ACHN (cell line): ENCODE measurements at regions not wholly inside any gene's neighbourhood (a gene's known extent, or its start where the extent isn't known, plus 50 kb on each side); places are given as distances from the start of the nearest gene placed in this dataset.

Source experiments
- DNase-seq: peaks from one replicate; pipeline ENCODE4 v3.0.0-alpha.2; 2015
- in situ Hi-C: cut with HindIII; loops from 2 replicates; pipeline ENCODE4 v1.10.0; 2017; ENCODE audit warnings: low sequenced_read_pairs, low pct_ligation_motif_present, low pct_unique_long_range_greater_than_20kb

DNA sequence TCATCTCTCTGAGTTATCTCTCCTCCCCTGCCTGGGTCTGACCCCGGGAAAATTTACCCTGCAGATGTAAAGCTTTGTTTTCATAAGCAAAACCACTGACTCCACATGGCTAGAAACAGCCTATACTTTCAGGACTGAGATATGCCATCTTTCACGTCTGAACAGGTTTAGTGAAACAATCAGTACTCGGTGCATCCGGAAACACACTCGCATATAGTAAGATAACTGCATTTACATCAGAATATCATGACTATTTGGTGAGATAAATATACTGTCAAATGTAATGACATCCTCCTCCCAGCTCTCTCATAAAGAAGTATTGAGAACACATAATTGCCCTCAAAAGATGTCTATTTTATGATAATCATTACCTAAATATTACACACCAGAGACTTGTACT lies 172.8 kb downstream of the EFNB2 start:
- in situ Hi-C loops, result no loop called here
- DNase-seq, result no peak

DNA sequence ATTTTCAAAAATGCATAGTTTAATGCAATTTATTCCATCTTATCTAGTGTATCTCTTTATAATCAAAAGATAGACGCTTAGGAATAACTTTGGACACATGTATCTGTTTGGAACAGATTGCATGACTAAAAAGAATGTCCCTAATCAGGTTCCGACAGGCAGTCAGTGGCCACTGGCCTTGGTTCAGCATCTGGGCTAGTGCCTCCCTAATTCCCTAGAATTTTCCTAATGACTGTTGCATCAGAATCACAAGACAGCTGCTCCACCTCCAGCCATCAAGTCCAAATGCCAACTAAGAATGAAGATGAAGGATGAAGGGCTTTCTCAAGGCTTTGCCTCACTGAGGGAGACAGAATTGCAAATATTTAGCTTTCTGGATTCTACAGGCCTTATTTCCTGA lies 173.8 kb downstream of the EFNB2 start:
- DNase-seq, result no peak
- in situ Hi-C loops, result no loop called here

DNA sequence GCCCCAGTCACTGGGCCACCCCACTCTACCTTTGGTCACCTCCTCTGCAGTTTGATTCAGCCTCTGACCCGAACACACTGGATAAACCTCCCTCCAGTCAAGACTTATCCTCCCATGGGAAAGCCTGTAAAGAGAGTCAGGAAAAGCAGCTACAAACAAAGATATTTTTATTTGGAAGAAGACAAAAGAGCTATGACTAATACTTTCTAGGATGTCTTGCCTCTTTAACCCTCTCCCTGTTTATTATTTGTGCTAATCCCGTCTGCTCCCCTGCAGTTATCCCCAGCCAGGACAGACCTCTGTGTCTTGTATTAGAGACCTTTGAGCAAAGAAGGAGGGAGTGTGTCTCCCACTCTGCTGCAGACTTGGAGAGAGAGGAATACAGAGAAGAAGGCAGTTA lies 178.3 kb downstream of the EFNB2 start:
- DNase-seq, result no peak
- in situ Hi-C loops, result no loop called here

DNA sequence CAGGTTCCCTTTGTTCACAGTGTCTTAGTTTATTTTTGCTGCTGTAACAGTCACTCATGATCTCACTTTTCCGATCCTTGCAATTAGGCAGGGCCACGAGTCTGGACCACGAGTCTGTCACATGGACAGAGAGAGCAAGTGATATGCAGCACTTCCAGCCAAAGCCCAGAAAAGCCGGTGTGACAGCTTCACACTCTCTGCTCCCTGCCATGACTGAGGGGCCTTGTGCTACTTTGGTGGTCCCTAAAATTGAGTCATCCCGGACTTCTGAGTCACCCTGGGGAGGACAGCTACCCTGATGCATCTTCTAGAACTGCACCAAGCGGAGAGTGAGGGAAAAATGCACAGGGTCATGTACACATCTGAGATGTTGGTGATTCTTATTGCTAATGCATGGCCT lies 179.6 kb downstream of the EFNB2 start:
- DNase-seq, result no peak
- in situ Hi-C loops, result no loop called here

DNA sequence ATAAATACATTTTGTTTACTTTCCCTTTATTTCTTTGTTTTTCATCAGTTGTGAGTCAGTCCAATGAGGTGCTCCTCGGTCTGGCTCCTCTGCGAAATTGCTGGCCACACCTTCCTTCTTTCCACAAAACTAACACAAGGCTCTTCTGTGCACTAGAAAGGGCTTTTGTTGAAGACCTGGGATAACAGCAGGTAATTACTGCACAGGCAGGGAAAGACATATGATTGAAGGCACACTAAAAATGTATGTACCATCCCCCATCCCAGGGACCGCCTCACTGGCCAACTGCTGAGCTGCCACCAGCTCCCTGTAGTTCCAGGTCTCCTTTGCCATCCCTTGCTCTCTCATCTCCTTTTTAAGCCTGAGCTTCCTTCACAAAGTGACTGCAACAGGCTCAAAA lies 180.5 kb downstream of the EFNB2 start:
- no peak for DNase-seq
- in situ Hi-C loops, result no loop called here

DNA sequence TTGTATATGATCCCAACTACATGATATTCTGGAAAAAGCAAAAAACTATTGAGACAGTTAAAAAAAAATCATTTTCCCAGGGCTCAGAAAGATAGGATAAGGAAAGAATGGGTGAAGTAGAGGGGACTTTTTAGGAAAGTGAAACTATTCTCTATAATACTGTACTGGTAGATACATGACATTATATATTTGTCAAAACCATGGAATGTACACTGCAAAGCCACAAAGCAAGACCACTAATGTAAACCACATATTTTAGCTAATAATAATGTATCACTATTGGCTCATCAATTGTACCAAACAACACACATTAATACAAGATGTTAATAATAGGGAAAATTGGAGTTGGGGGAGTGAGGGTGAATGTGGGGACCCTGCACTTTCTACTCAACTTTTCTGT lies 182.6 kb downstream of the EFNB2 start:
- in situ Hi-C loops, result no loop called here
- no peak for DNase-seq

DNA sequence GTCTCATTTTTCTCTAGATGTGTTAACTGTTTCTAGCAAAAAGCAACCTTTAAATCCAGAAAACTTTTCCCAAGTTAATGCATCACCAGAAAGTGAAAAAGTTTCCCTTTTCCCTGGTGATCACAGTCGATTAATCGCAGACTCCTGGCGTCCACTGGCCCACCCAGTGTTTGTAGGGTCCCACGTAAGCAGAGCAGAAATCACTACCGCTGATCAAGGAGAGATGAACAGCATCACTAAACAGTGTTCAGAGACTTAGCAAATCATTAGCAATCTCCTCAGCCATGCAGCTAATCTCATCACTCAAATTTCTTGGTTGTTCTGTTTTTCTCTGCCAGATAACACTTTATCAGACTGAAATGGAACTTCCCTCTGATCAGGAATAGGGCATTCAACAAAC lies 184.2 kb downstream of the EFNB2 start:
- peak; percentile 15 for DNase-seq
- in situ Hi-C loops, result no loop called here

DNA sequence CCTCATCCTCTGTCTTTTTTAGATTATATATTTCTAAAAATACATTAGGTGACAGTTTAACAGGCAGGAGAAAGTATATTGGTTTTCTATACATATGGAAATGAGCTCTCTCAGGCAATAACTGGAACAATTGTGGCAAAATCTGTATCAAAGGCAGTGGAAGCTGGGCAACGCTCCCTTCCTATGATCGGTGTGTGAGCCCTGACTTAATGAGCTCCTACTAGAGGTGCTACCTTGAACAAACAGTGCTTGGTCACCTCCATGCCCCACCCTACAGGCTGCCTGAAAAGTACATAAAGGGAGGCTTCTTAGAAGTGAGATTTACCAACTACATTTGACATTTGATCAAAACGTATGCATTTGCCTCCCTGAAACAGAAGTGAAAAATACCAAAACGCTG lies 185.3 kb downstream of the EFNB2 start:
- in situ Hi-C loops, result no loop called here
- no peak for DNase-seq

DNA sequence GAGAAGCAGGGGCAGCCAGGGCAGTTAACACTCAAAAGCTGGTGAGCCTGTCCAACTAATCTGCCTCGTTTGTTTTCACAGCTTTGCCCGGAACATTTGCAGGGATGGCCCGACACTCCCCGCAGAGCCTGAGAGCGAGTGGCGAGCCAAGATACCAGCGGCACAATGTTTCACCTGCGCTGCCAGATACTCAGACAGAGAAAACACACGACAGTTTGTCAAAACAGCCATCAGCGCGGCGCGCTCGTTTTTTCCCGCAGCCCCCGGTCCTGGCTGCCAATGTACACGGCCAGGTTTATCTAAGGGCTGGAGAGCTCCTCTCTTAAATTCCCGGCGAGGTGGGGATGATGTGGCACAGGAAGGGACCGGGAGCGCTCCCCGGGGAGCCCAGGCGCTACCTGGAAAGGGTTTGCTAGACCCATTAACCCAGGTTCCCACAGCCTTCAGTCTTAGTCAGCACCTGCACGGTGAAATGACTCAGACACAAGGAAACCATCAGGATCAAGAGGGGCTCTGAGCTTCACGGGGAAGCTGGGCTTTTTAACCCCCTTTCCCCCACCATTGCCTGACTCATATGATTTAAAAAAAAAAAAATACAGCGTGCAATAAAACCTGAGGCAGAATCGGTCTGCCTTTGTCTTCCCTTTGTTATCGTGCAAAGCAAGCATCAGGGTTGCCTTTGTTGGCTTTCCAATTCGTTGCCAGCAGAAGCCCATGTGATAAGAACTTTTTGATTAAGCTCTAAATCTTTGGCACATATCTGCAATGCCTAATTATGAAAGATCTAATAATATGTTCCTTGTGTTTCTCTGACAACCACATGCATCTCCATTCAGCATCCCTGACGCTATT lies 186.2 kb downstream of the EFNB2 start:
- in situ Hi-C loops, result no loop called here
- DNase-seq, result peak; percentile 27

DNA sequence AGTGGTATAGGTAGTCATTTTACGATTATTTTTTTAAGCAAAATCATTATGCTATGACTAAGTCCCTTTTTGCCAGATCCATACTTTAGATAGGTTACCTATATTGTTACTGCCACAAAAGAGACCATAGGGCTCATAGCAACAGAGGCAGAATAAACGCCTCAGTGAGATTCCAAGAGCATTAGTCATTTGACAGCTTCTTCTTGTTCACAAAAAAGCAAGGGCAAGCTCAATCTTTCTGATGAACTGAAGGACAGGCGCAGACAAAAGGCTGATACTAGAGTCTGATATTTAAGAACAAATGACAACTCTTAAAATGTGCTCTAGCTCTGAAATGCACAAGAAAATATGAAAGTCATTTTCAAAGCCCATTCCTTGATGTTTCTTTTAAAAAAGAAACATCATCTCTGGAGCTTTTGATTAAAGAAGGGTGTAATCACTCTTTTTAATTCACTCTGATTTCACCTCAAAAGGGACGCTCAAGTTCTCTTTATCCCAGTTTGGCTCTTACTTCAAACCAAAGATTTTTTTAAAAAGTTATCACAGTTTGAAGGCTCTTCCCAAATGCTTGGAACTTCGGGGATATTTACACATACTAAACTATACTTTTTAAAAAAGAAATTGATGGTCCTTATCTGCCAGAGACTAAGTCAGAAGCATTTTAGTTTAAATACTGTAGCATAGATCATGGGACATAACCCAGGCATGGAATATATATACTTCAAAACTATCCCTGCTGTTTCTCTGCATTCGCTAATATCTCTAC lies 187.2 kb downstream of the EFNB2 start:
- in situ Hi-C loops, result no loop called here
- DNase-seq, result peak; percentile 72

DNA sequence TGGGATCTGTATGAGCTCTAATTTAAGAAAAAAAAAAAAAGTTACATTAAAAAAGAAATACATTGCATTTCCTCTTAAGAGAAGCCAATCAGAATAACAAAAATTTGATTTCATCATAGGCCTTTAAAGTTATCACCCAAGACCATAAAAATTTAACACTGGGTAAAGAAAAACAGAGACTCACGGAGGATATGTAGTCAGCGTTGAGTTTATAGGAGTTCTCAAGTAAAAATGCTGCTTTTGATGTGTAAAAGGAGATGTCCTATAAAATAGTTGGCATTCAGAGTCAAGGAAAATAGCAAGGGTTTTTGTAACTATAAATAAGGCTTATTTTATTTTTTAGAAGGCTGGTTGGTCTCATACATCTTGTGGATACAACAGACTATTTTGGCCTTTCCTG lies 191.1 kb downstream of the EFNB2 start:
- in situ Hi-C loops, result no loop called here
- no peak for DNase-seq

DNA sequence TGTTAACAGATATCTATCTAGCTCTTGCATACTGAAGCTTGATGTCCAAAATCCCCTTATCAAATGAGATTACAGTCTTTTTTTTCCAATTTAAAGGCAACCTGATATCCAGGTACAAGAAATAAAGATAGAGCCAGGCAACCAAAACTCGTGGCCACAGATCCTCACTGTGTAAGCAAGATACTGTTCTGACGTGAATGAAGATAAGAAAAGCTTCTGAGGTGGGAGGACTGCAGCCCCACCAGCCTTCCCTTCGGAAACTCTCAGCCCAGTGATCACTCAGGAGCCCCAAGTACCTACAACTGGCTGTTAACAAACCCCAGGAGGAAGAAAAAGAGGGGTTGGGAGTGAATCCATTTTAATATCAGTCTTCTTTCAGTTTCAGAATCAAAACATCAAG lies 191.6 kb downstream of the EFNB2 start:
- in situ Hi-C loops, result no loop called here
- no peak for DNase-seq

DNA sequence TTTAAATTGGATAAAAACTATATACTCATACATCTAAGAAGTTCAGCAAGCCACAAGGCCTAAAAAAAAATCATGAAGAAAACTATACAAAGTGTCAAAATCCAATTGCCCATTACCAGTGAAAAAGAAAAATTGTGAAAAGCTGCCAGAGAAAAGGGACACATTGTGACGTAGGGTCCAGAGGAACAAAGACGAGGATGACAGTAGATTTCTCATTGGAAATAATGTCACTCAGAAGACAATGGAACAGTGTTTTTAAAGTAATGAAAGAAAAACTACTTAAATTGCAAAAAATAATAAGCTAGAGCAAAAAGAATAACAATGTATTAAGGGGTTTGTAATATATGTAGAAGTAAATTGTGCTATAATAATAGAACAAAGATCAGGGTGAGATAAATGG lies 195.2 kb downstream of the EFNB2 start:
- no peak for DNase-seq
- in situ Hi-C loops, result no loop called here

DNA sequence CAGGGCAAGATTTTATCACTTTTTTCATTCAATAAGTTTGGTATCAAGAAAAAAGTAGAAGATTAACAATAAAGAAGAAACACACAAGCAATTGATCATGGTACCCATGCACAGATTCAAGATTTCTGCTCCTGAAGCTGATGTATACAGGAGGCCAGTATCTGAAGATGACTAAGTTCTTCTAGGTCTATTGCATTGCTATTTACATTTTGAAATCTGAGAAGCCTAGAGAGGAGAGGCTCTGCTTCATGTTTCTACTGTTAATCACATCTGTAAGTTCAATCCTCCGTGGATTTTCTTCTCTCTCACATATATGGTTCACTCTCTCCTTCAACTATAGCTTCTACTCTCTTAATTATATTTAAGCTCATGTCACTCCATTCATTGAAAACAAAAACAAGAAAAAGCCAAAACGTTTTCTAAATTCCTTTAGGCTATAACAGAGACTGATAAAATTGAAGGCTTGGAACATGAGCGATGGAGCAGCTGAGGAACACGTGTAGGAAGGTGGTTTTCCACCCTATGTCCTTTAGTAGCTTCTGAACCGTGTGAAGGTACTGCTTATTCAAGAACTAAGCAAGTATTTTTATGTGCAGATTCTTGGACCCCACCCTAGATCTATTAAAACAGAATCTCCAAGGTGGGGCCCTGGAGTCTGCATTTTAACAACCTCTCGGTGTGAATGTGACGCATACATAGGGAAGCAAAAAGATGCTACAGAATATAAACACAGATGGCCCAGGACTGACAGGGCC lies 198.2 kb downstream of the EFNB2 start:
- in situ Hi-C loops, result no loop called here
- no peak for DNase-seq

DNA sequence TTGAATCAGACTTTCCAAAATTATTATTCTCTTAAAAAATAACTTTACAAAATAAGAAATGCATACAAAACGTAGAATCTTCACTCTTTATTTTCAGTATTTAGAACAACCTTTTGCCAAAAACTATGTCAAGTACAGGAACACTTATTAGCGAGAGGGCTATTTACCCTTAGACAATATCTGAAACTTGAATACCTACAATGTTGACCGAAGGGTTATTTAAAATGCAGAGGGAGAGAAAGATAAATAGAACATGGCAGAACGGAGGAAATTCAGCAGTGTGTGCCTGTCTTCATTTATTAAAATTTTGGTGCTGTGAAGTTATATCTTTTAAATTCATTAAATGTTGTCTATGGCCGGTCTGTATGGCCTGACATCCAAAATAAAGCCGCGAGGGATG lies 198.8 kb downstream of the EFNB2 start:
- DNase-seq, result no peak
- in situ Hi-C loops, result no loop called here

DNA sequence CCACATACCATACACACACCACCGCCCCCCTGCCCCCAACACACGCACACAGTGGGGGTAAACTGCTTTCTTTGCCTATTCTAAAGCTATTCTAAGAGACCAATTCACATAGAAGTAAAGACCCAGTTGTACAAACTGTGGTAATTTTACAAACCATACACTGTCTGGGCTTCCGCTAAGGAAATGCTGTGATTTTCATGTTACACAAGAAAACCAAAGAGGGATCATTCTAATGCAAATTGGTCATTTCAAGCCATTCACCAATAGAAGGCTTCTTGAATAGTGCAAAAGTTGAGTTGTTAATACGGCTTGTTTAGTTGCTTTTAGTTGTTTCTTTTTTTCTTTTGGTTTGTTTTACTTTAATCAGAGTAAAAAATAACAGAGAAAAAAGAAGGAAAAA lies 202.8 kb downstream of the EFNB2 start:
- in situ Hi-C loops, result no loop called here

DNA sequence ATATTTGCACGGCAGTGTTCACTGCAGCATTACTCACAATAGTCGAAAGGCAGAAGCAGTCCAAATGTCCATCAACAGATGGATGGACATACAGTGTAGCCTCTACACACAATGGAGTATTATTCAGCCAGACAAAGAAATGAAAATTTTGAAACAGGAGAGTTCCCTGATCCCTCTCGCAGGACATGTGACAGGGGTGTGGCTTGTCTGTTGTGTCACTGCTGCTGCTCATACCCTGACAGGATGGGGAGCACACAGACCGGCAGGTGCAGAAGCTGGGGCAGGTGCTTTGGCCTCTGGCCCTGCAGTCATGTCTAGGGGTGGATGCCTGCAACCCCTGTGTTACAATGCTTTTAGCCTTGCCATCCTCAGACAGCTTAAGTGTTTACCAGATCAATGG lies 204.3 kb downstream of the EFNB2 start:
- DNase-seq, result no peak
- in situ Hi-C loops, result no loop called here

More for the DNA sequence above, 202.8 kb downstream of the EFNB2 start:
- DNase-seq, result no peak

DNA sequence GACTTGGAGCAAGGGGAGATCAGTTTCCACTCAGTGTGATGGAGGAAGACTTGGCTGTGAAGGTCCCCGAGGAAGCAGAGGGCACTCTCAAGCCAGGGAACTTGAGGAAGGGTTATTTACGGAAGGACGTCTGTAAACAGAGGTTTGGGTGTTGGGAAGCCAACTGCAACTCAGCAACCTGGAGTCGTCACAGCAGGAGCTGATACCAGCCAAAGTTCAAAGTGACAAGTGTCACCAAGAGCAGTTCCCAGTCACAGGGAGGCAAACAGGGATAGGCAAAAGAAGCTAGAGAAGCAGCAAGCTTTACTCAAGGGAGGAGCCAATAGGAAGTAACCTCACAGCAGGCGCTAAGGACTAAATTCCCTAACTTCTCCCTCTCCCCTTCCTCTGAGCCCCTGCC lies 205.5 kb downstream of the EFNB2 start:
- DNase-seq, result no peak
- in situ Hi-C loops, result no loop called here

DNA sequence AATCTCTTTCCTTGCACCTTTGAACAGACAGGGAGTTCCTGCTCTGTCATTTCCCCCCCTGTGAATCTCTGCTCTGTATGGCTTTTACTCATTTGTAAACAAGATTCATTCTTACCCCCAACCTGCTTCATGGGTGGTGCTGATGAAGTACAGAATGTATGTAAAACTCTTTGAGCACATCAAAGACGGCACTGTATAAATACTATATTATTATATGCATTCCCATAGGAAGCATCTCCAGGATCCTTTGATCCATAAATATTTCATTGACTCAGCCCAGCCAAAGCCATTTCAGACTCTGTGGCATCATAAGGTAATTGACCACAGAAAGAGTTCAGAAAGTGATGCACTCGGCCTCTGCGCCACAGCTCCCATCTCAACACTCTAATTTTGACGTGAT lies 208.7 kb downstream of the EFNB2 start:
- in situ Hi-C loops, result no loop called here
- DNase-seq, result no peak
